Ascending aorta (tissue), 2 donors: ENCODE measurements at regions not wholly inside any gene's neighbourhood (a gene's known extent, or its start where the extent isn't known, plus 50 kb on each side); places are given as distances from the start of the nearest gene placed in this dataset.

Experiments used
- DNase-seq, 2 donors: peaks; one replicate each; pipeline ENCODE4 v3.0.0-alpha.2; 2019; ENCODE audit warnings: low spot score in 2 of 2
- H3K27ac ChIP-seq, 2 donors: fragments of 200-600 bp; sonication (generic); one replicate each; pipeline ENCODE4 v1.5.1; 2016 to 2017; ENCODE audit warnings: mild to moderate bottlenecking in 1 of 2
- H3K27me3 ChIP-seq: fragments of 200-600 bp; sonication (generic); one replicate; pipeline ENCODE4 v1.5.1; 2017
- H3K36me3 ChIP-seq, 2 donors: fragments of 200-600 bp; sonication (generic); one replicate each; pipeline ENCODE4 v1.5.1; 2016
- H3K4me1 ChIP-seq, 2 donors: fragments of 200-600 bp; sonication (generic); one replicate each; pipeline ENCODE4 v1.5.1; 2016 to 2017; ENCODE audit warnings: mild to moderate bottlenecking in 1 of 2
- H3K4me3 ChIP-seq, 2 donors: fragments of 200-600 bp; sonication (generic); one replicate each; pipeline ENCODE4 v1.5.1; 2016 to 2017; ENCODE audit warnings: mild to moderate bottlenecking in 1 of 2
- H3K9me3 ChIP-seq, 2 donors: fragments of 200-600 bp; sonication (generic); one replicate each; pipeline ENCODE4 v1.5.1; 2016
- intact Hi-C: fragments of 100-400 bp; cut with DNase I; formaldehyde crosslinking; loops from one replicate; pipeline ENCODE4 v1.15.1; 2023
- TF ChIP-seq, protein P1 (sequence below), 3 experiments: fragments of 200-600 bp in 2 of 3; fragments of 450-650 bp in 1 of 3; sonication (generic) in 2 of 3; IDR thresholded peaks; one replicate each; pipeline ENCODE4 v1.5.1; 2016 to 2019; ENCODE audit warnings: antibody characterized with exemption in 3 of 3, mild to moderate bottlenecking in 1 of 3, moderate library complexity in 1 of 3

DNA sequence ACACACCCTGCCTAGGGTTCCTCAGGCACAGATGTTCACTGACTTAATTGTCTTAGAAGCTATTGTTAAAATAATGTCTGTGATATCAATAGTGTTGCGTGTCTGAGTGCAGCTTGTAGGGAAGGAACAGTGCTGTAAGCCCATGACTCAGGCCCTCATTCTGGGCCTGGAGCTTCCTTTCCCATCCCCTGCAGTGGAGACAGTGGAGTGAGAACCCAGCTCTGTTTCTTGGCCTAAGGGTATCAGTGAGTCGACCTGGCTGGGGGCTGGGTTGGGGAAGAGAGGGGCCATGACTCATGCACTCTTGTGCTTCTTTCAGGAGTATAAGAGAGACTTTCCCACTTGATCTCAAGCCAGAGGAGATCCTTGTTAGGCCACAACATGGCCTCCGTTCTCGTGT, 106.8 kb downstream of the HRH4 start:
- H3K4me1 ChIP-seq, result no peaks in the 10 kb centered on the region
- H3K27ac ChIP-seq, result no peak overlapping the region
- TF ChIP-seq, protein P1, sequence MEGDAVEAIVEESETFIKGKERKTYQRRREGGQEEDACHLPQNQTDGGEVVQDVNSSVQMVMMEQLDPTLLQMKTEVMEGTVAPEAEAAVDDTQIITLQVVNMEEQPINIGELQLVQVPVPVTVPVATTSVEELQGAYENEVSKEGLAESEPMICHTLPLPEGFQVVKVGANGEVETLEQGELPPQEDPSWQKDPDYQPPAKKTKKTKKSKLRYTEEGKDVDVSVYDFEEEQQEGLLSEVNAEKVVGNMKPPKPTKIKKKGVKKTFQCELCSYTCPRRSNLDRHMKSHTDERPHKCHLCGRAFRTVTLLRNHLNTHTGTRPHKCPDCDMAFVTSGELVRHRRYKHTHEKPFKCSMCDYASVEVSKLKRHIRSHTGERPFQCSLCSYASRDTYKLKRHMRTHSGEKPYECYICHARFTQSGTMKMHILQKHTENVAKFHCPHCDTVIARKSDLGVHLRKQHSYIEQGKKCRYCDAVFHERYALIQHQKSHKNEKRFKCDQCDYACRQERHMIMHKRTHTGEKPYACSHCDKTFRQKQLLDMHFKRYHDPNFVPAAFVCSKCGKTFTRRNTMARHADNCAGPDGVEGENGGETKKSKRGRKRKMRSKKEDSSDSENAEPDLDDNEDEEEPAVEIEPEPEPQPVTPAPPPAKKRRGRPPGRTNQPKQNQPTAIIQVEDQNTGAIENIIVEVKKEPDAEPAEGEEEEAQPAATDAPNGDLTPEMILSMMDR (IDR thresholded peaks at IDR 0.05), result no peak
- no peak for DNase-seq
- intact Hi-C loops, result no loop called here
- no peak overlapping the region for H3K4me3 ChIP-seq
- no peaks in the 10 kb centered on the region for H3K27me3 ChIP-seq
- no peaks in the 10 kb centered on the region for H3K36me3 ChIP-seq
- H3K9me3 ChIP-seq, result no peaks in the 10 kb centered on the region

GRCh38 chr18:24570716-24571115, 110.3 kb downstream of the HRH4 start:
- Histone ChIP-seq H3K27me3 (no peaks in the 10 kb centered on the region), H3K27ac (no peak overlapping the region), H3K36me3 (no peaks in the 10 kb centered on the region), H3K4me3 (no peak overlapping the region), H3K9me3 (peaks cover 4 to 5% of the 10 kb centered on the region in 2 donors), H3K4me1 (no peaks in the 10 kb centered on the region)
- TF ChIP-seq, protein P1 (IDR thresholded peaks at IDR 0.05), result no peak
- intact Hi-C loops, result no loop called here
- no peak for DNase-seq

GRCh38 chr18:24582771-24583170, 122.3 kb downstream of the HRH4 start:
- Histone ChIP-seq H3K4me3 (no peak overlapping the region), H3K27me3 (no peaks in the 10 kb centered on the region), H3K4me1 (no peaks in the 10 kb centered on the region), H3K9me3 (no peaks in the 10 kb centered on the region), H3K27ac (no peak overlapping the region), H3K36me3 (no peaks in the 10 kb centered on the region)
- DNase-seq, result no peak
- TF ChIP-seq, protein P1 (IDR thresholded peaks at IDR 0.05), result no peak
- intact Hi-C loops, result no loop called here

DNA sequence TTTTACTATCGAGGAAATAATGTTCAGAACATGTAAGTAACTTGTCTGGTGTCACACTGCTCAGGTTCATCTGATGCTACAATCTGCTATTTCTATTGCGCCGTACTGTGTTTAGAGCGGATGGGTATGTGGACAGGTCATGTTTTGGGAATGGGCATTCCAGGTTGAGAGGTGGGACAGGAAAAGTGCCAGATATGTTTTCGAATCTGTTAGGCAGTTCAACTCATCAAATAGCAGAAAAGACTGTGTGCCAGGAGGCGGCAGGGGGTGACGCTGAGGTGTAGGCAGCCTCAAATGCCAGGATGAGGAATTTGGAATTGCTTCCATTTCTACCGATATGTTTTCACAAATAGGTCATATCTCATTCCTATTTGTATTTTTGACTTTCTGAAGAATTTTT, 123.8 kb downstream of the HRH4 start:
- TF ChIP-seq, protein P1 (IDR thresholded peaks at IDR 0.05), result no peak
- H3K9me3 ChIP-seq, result no peaks in the 10 kb centered on the region
- intact Hi-C loops, result no loop called here
- H3K4me1 ChIP-seq, result no peaks in the 10 kb centered on the region
- DNase-seq, result no peak
- no peaks in the 10 kb centered on the region for H3K27me3 ChIP-seq
- H3K4me3 ChIP-seq, result no peak overlapping the region
- no peaks in the 10 kb centered on the region for H3K36me3 ChIP-seq
- H3K27ac ChIP-seq, result no peak overlapping the region

GRCh38 chr18:24584813-24585212, 124.4 kb downstream of the HRH4 start:
- no peak for DNase-seq
- intact Hi-C loops, result no loop called here
- H3K27ac ChIP-seq, result no peak overlapping the region

More at GRCh38 chr18:24584813-24585212, 124.4 kb downstream of the HRH4 start:
- TF ChIP-seq, protein P1 (IDR thresholded peaks at IDR 0.05), result no peak
- Histone ChIP-seq H3K4me1 (no peaks in the 10 kb centered on the region), H3K36me3 (no peaks in the 10 kb centered on the region), H3K9me3 (no peaks in the 10 kb centered on the region), H3K4me3 (no peak overlapping the region), H3K27me3 (no peaks in the 10 kb centered on the region)
